Kidney epithelial cell (primary cell): ENCODE measurements at regions not wholly inside any gene's neighbourhood (a gene's known extent, or its start where the extent isn't known, plus 50 kb on each side); places are given as distances from the start of the nearest gene placed in this dataset.

ENCODE experiments used
- DNase-seq: peaks from one replicate; pipeline ENCODE4 v3.0.0-alpha.2; 2010; ENCODE audit warnings: low read depth
- H3K27me3 ChIP-seq: 2 replicates; pipeline ENCODE4 v1.6.0; 2011; ENCODE audit warnings: low read length; ENCODE audit not compliant: control insufficient read depth, insufficient read depth
- H3K36me3 ChIP-seq: 2 replicates; pipeline ENCODE4 v1.5.1; 2011; ENCODE audit warnings: low read length; ENCODE audit not compliant: control insufficient read depth, insufficient read depth
- H3K4me3 ChIP-seq: 2 replicates; pipeline ENCODE4 v1.5.1; 2011; ENCODE audit warnings: low read depth, mild to moderate bottlenecking, control low read depth, low read length
- CTCF ChIP-seq: IDR thresholded peaks from 2 replicates; pipeline ENCODE4 v1.5.1; 2011; ENCODE audit warnings: mild to moderate bottlenecking, moderate library complexity, low read length, control low read depth, inconsistent platforms; ENCODE audit not compliant: insufficient read depth, poor library complexity, severe bottlenecking

GRCh38 chr17:69945698-69946185, 129.3 kb upstream of the KCNJ16 start:
- H3K36me3 ChIP-seq: no peaks in the 10 kb centered on the region
- H3K4me3 ChIP-seq: no peak overlapping the region
- no peak for DNase-seq
- no peaks in the 10 kb centered on the region for H3K27me3 ChIP-seq
- no peak for TF ChIP-seq CTCF

GRCh38 chr17:69947027-69947759, 127.8 kb upstream of the KCNJ16 start:
- Histone ChIP-seq H3K36me3 (no peaks in the 10 kb centered on the region), H3K4me3 (no peak overlapping the region), H3K27me3 (no peaks in the 10 kb centered on the region)
- DNase-seq: no peak
- TF ChIP-seq CTCF: no peak

- TF ChIP-seq CTCF: no peak
Observed at GRCh38 chr17:69948406-69948805, 126.6 kb upstream of the KCNJ16 start.

GRCh38 chr17:69949496-69949895, 125.5 kb upstream of the KCNJ16 start:
- DNase-seq: no peak

More at GRCh38 chr17:69948406-69948805, 126.6 kb upstream of the KCNJ16 start:
- H3K4me3 ChIP-seq: no peak overlapping the region
- H3K27me3 ChIP-seq: no peaks in the 10 kb centered on the region
- no peak for DNase-seq
- H3K36me3 ChIP-seq: no peaks in the 10 kb centered on the region

GRCh38 chr17:69949973-69950695, 124.9 kb upstream of the KCNJ16 start:
- TF ChIP-seq CTCF: no peak
- H3K4me3 ChIP-seq: no peak overlapping the region
- DNase-seq: no peak
- no peaks in the 10 kb centered on the region for H3K27me3 ChIP-seq
- H3K36me3 ChIP-seq: no peaks in the 10 kb centered on the region

More at GRCh38 chr17:69949496-69949895, 125.5 kb upstream of the KCNJ16 start:
- Histone ChIP-seq H3K36me3 (no peaks in the 10 kb centered on the region), H3K27me3 (no peaks in the 10 kb centered on the region), H3K4me3 (no peak overlapping the region)
- no peak for TF ChIP-seq CTCF
